Chondrocyte (in vitro differentiated cells): ENCODE measurements at regions not wholly inside any gene's neighbourhood (a gene's known extent, or its start where the extent isn't known, plus 50 kb on each side); places are given as distances from the start of the nearest gene placed in this dataset.

Experiments used
- DNase-seq: peaks from one replicate; pipeline ENCODE4 v3.0.0; 2021; ENCODE audit warnings: mixed read lengths, low spot score
- H3K27ac Mint-ChIP-seq: one replicate; pipeline ENCODE4 v1.8.0; 2021; ENCODE audit warnings: mild to moderate bottlenecking, moderate library complexity, mixed read lengths; ENCODE audit not compliant: unreplicated experiment
- H3K27me3 Mint-ChIP-seq: 2 replicates; pipeline ENCODE4 v1.8.0; 2021; ENCODE audit warnings: low read depth, mixed read lengths
- H3K36me3 Mint-ChIP-seq: 2 replicates; pipeline ENCODE4 v1.8.0; 2021; ENCODE audit warnings: low read depth, mixed read lengths
- H3K4me1 Mint-ChIP-seq: 2 replicates; pipeline ENCODE4 v1.8.0; 2021; ENCODE audit warnings: low read depth, mild to moderate bottlenecking, mixed read lengths
- H3K4me3 Mint-ChIP-seq: one replicate; pipeline ENCODE4 v1.8.0; 2021; ENCODE audit warnings: mild to moderate bottlenecking, moderate library complexity, mixed read lengths; ENCODE audit not compliant: unreplicated experiment
- H3K9me3 Mint-ChIP-seq: 2 replicates; pipeline ENCODE4 v1.8.0; 2021; ENCODE audit warnings: low read depth, mixed read lengths
- TF ChIP-seq, protein P1 (sequence below): fragments of 200-600 bp; sonication (generic); IDR thresholded peaks from 2 replicates; pipeline ENCODE4 v1.5.0; 2021; ENCODE audit warnings: antibody characterized with exemption, mild to moderate bottlenecking, moderate library complexity

DNA sequence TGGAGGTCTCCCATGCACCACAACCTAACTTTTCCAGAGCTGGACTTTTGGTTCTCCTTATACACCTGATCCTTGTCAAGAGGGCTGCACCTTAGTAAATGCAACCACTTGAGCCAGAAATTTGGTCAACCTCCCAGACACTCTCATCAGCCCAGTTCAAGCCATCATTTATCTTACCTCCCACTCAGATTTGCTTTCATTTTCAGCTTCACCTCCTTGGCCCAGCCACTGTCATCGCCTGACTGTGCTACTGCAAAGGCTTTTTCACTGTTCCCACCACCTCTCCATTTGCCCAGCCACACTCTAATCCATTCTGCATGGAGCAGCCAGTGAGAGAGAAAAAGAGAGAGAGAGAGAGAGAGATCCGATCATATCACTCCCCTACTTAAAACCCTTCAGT lies 112.4 kb upstream of the DDX18 start:
- TF ChIP-seq, protein P1, sequence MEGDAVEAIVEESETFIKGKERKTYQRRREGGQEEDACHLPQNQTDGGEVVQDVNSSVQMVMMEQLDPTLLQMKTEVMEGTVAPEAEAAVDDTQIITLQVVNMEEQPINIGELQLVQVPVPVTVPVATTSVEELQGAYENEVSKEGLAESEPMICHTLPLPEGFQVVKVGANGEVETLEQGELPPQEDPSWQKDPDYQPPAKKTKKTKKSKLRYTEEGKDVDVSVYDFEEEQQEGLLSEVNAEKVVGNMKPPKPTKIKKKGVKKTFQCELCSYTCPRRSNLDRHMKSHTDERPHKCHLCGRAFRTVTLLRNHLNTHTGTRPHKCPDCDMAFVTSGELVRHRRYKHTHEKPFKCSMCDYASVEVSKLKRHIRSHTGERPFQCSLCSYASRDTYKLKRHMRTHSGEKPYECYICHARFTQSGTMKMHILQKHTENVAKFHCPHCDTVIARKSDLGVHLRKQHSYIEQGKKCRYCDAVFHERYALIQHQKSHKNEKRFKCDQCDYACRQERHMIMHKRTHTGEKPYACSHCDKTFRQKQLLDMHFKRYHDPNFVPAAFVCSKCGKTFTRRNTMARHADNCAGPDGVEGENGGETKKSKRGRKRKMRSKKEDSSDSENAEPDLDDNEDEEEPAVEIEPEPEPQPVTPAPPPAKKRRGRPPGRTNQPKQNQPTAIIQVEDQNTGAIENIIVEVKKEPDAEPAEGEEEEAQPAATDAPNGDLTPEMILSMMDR: no peak
- H3K27ac Mint-ChIP-seq: no peak overlapping the region
- DNase-seq: no peak
- no peaks in the 10 kb centered on the region for H3K27me3 Mint-ChIP-seq
- peaks cover 2% of the 10 kb centered on the region for H3K9me3 Mint-ChIP-seq
- H3K4me1 Mint-ChIP-seq: no peaks in the 10 kb centered on the region
- H3K36me3 Mint-ChIP-seq: no peaks in the 10 kb centered on the region
- no peak overlapping the region for H3K4me3 Mint-ChIP-seq

DNA sequence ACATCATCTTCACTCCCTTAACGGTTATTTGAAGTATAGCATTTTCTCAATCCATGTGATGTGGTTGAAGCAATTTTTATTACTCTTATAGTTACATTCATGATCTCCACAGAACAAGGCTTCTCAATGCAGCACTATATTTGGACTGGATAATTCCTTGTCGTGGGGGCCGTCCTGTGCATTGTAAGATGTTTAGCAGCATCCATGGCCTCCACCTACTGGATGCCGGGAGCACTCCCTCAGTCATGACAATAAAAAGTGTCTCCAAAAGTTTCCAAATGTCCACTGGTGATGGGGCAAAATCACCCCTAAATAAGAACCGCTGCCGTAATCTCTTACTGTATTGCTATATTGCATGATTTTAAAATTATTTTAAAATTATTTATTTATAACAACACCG lies 110.6 kb upstream of the DDX18 start:
- no peak overlapping the region for H3K4me3 Mint-ChIP-seq
- TF ChIP-seq, protein P1: no peak
- no peaks in the 10 kb centered on the region for H3K27me3 Mint-ChIP-seq
- H3K36me3 Mint-ChIP-seq: no peaks in the 10 kb centered on the region
- no peaks in the 10 kb centered on the region for H3K4me1 Mint-ChIP-seq
- DNase-seq: no peak
- H3K9me3 Mint-ChIP-seq: peaks cover 2% of the 10 kb centered on the region
- no peak overlapping the region for H3K27ac Mint-ChIP-seq

DNA sequence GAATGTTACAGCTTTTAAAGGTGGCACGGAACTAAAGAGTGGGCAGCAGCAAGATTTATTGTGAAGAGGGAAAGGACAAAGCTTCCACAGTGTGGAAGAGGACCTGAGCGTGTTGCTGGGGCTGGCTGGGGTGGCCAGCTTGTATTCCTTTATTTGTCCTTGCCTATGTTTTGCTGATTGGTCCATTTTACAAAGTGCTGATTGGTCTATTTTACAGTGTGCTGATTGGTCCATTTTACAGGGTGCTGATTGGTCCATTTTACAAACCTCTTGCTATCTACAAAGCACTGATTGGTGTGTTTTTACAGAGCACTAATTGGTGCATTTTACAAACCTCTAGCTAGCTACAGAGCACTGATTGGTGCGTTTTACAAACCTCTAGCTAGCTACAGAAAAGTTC lies 109.7 kb upstream of the DDX18 start:
- Mint-ChIP-seq H3K4me1 (no peaks in the 10 kb centered on the region), H3K36me3 (no peaks in the 10 kb centered on the region), H3K9me3 (peaks cover 2% of the 10 kb centered on the region), H3K27me3 (no peaks in the 10 kb centered on the region), H3K4me3 (no peak overlapping the region), H3K27ac (no peak overlapping the region)
- TF ChIP-seq, protein P1: no peak
- no peak for DNase-seq

DNA sequence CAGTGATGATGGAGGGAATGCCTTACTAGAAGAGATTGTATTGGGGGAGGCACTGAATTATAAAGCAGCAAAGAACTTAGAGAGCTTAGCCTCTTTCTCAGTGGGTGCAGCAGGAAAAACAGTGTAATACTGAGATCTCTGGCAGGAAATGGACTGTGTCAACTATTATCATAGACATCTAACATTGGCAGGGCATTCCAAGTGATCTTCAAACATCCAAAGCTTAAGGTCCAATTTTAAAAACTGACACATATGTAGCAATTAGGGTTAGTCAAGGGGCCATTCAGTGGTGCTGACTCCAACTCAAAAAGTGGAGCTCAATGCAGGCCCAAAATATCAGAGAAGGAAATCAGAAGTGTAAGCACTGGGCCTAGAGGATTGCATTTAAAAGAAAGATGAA lies 106.6 kb upstream of the DDX18 start:
- Mint-ChIP-seq H3K9me3 (peaks cover 12% of the 10 kb centered on the region), H3K36me3 (no peaks in the 10 kb centered on the region), H3K4me3 (no peak overlapping the region), H3K27me3 (no peaks in the 10 kb centered on the region), H3K4me1 (no peaks in the 10 kb centered on the region), H3K27ac (no peak overlapping the region)
- no peak for DNase-seq
- TF ChIP-seq, protein P1: no peak

DNA sequence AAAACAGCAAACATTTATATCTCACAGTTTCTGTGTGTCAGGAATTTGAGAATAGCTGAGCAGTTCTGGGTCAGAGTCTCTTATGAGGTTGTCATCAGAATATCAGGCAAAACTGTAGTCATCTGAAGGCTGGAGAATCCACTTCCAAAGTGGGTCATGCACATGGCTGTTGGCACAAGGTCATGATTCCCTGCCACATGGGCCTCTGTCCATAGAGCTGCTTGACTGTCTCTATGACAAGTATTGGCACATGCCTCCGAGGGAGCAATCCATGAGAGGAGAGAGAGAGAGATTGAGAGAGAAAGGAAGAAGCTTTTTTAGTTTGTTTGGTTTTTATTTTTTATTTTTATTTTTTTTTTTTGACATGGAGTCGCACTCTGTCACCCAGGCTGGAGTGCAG lies 101.8 kb upstream of the DDX18 start:
- H3K27me3 Mint-ChIP-seq: no peaks in the 10 kb centered on the region
- H3K9me3 Mint-ChIP-seq: peaks cover 10% of the 10 kb centered on the region
- DNase-seq: no peak
- H3K4me1 Mint-ChIP-seq: no peaks in the 10 kb centered on the region
- no peaks in the 10 kb centered on the region for H3K36me3 Mint-ChIP-seq
- H3K4me3 Mint-ChIP-seq: no peak overlapping the region
- TF ChIP-seq, protein P1: no peak
- H3K27ac Mint-ChIP-seq: no peak overlapping the region
